AG04450 (cell line): ENCODE measurements at regions not wholly inside any gene's neighbourhood (a gene's known extent, or its start where the extent isn't known, plus 50 kb on each side); places are given as distances from the start of the nearest gene placed in this dataset.

Source experiments
- CTCF ChIA-PET: fragments of 300-600, 350-600 bp; formaldehyde crosslinking; extraction: SDS; loops from one replicate; lab custom pipeline; 2022; ENCODE audit warnings: antibody characterized with exemption, inconsistent platforms; lab: Charles Lee
- POLR2A ChIA-PET: fragments of 350-600 bp; formaldehyde crosslinking; extraction: SDS; loops from one replicate; lab custom pipeline; 2021; ENCODE audit warnings: antibody characterized with exemption, inconsistent platforms; lab: Yijun Ruan, JAX
- DNase-seq: peaks from one replicate; pipeline ENCODE4 v3.0.0-alpha.2; 2011; ENCODE audit warnings: low read depth, low spot score
- H3K27ac ChIP-seq: one replicate; pipeline ENCODE4 v1.5.1; 2012; ENCODE audit warnings: low read depth, low read length, control low read depth
- H3K27me3 ChIP-seq: one replicate; pipeline ENCODE4 v1.6.0; 2012; ENCODE audit warnings: low read length; ENCODE audit not compliant: control insufficient read depth, insufficient read depth
- H3K4me3 ChIP-seq: 2 replicates; pipeline ENCODE4 v1.5.1; 2011; ENCODE audit warnings: mild to moderate bottlenecking, low read depth, low read length, control low read depth
- H3K9me3 ChIP-seq: 2 replicates; pipeline ENCODE4 v1.5.1; 2012; ENCODE audit warnings: low read length; ENCODE audit not compliant: control insufficient read depth, insufficient read depth
- TF ChIP-seq, protein P1 (sequence below): IDR thresholded peaks from 2 replicates; pipeline ENCODE4 v1.5.1; 2011; ENCODE audit warnings: low read depth, low read length, control low read depth, inconsistent platforms

DNA sequence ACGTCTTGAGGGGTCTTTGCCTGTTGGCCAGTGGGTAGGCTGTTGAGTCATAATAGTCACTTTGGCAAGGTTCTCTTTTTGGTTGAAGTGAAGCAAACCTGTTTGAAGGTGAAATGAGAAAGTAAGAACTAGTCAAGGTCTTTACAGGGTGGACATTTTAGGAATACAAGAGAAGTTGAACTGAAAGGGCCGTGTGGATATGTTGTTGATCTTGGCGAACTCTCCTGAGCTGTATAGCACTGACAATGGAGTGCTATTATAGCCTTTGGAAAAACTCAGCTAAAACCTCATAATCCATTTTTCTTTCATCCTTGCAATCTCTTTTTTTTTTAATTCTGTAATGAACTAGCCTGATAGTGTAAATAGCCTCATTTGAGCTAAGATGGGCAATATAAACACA, 248.1 kb downstream of the MEIS1 start:
- no peak for DNase-seq
- H3K27me3 ChIP-seq: no peaks in the 10 kb centered on the region
- H3K4me3 ChIP-seq: no peak overlapping the region
- TF ChIP-seq, protein P1, sequence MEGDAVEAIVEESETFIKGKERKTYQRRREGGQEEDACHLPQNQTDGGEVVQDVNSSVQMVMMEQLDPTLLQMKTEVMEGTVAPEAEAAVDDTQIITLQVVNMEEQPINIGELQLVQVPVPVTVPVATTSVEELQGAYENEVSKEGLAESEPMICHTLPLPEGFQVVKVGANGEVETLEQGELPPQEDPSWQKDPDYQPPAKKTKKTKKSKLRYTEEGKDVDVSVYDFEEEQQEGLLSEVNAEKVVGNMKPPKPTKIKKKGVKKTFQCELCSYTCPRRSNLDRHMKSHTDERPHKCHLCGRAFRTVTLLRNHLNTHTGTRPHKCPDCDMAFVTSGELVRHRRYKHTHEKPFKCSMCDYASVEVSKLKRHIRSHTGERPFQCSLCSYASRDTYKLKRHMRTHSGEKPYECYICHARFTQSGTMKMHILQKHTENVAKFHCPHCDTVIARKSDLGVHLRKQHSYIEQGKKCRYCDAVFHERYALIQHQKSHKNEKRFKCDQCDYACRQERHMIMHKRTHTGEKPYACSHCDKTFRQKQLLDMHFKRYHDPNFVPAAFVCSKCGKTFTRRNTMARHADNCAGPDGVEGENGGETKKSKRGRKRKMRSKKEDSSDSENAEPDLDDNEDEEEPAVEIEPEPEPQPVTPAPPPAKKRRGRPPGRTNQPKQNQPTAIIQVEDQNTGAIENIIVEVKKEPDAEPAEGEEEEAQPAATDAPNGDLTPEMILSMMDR: no peak
- H3K9me3 ChIP-seq: no peaks in the 10 kb centered on the region
- ChIA-PET POLR2A (no interaction called here), CTCF (no interaction called here)
- no peak overlapping the region for H3K27ac ChIP-seq

DNA sequence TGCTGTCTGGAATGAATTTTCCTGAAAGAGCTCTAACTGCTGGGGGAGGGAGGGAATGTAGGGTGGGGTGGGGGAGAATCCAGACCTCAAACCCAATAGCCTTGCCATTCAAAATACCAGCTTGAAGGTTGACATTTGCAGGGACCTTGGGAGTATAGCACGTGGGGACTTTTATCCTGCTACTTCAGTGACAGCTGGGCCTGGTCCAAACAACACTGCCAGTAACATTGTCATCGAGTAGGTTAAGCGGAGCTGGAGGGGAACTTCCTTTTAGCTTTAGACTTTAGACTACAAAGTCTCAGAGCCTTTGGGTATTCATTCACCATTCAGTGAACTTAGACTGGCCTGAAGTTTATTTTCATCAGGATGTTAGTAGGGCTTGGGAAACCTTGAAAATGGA, 248.7 kb downstream of the MEIS1 start:
- CTCF ChIA-PET: interaction anchor here (0.6 kb wide), 1 partner anchor 47 kb away, joined by 3 read pairs; no protein-coding TSS in a partner anchor
- POLR2A ChIA-PET: no interaction called here
- TF ChIP-seq, protein P1: no peak

DNA sequence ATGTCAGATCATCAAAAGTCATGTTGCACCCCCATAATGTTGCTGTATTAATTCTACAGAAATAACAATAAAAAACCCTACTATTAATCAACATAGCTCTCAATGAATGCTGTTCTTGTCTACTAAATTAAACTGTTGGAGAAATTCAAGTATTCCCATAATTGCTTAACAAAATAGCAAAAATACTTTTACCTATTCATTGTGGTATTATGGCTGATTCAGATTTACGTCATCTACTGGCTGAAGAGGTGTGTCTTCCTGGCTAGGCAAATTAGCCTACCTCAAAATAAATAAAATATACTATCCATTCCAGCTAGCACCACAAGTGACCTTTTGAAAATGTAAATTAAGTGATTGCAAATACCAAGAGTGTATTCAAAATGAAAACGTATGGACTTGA, 249.4 kb downstream of the MEIS1 start:
- H3K27ac ChIP-seq: no peak overlapping the region
- no peaks in the 10 kb centered on the region for H3K9me3 ChIP-seq
- no peak for DNase-seq
- POLR2A ChIA-PET: no interaction called here
- no peaks in the 10 kb centered on the region for H3K27me3 ChIP-seq
- TF ChIP-seq, protein P1: no peak
- no peak overlapping the region for H3K4me3 ChIP-seq
- CTCF ChIA-PET: interaction anchor here (0.6 kb wide), 1 partner anchor 48 kb away, joined by 3 read pairs; no protein-coding TSS in a partner anchor

More for the DNA sequence above, 248.7 kb downstream of the MEIS1 start:
- no peak overlapping the region for H3K27ac ChIP-seq
- H3K9me3 ChIP-seq: no peaks in the 10 kb centered on the region
- H3K4me3 ChIP-seq: no peak overlapping the region
- no peaks in the 10 kb centered on the region for H3K27me3 ChIP-seq
- DNase-seq: no peak

DNA sequence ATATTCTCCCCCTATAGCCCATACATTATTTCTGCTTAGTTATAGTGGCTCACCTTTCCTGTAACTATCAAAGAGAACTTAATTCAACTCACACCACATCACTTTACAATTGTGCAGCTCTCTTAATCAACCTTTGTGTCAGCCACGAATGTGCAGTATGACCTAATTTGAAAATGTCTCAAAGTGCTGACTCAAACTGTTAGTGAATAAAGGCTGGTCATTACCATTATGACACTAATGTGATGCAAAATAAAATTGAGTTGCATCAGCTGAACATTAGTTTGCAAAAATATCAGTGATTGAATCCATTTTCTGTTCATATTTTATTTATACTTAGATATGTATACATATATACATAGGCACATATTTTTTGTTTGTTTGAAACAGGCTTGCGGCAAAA, 251.8 kb downstream of the MEIS1 start:
- no peaks in the 10 kb centered on the region for H3K27me3 ChIP-seq
- H3K9me3 ChIP-seq: no peaks in the 10 kb centered on the region
- TF ChIP-seq, protein P1: no peak
- DNase-seq: no peak
- CTCF ChIA-PET: no interaction called here
- no peak overlapping the region for H3K4me3 ChIP-seq
- POLR2A ChIA-PET: no interaction called here
- H3K27ac ChIP-seq: no peak overlapping the region

DNA sequence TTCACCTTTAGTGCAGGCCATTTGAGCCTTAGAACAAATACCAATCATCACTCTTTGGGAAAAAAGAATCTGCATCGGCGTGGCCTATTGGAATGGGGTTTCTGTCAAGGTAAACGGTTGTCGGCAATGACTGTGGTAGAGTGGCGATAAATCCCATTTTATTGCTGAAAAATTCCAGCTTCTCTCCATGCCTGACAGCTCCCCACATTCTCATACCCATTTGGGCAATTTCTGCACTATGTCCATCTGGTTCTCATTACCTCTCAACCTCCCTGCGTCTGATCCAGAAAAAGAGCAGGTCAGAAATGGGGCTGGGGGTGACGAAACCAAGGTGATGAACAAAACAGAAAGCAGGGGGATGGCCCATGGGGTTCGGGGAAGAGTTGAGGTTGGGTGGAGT, 254.0 kb downstream of the MEIS1 start:
- Histone ChIP-seq H3K9me3 (no peaks in the 10 kb centered on the region), H3K27ac (no peak overlapping the region), H3K4me3 (no peak overlapping the region), H3K27me3 (no peaks in the 10 kb centered on the region)
- no peak for DNase-seq
- ChIA-PET CTCF (no interaction called here), POLR2A (no interaction called here)
- TF ChIP-seq, protein P1: no peak
